Mesenchymal stem cell (in vitro differentiated cells and primary cell): ENCODE measurements at regions not wholly inside any gene's neighbourhood (a gene's known extent, or its start where the extent isn't known, plus 50 kb on each side); places are given as distances from the start of the nearest gene placed in this dataset.

Source experiments
- DNase-seq: peaks from one replicate; pipeline ENCODE4 v3.0.0-alpha.2; 2013
- H2AFZ ChIP-seq: one replicate; pipeline ENCODE4 v1.6.1; 2013; ENCODE audit warnings: low read depth, mild to moderate bottlenecking, control low read depth, inconsistent platforms, low read length, moderate library complexity
- H2AK5ac ChIP-seq: 2 replicates; pipeline ENCODE4 v1.6.1; 2013; ENCODE audit warnings: low read length, moderate library complexity, mild to moderate bottlenecking, inconsistent platforms; ENCODE audit not compliant: severe bottlenecking
- H2BK120ac ChIP-seq: one replicate; pipeline ENCODE4 v1.6.1; 2013; ENCODE audit warnings: low read depth, mild to moderate bottlenecking, inconsistent platforms, low read length, moderate library complexity
- H2BK12ac ChIP-seq, 2 experiments: one replicate each; pipeline ENCODE4 v1.6.1; 2013; ENCODE audit warnings: inconsistent platforms in 2 of 2, low read length in 2 of 2, mild to moderate bottlenecking in 2 of 2, moderate library complexity in 2 of 2, control low read depth in 1 of 2
- H2BK15ac ChIP-seq: one replicate; pipeline ENCODE4 v1.6.1; 2013; ENCODE audit warnings: mild to moderate bottlenecking, low read depth, inconsistent platforms; ENCODE audit not compliant: poor library complexity, severe bottlenecking
- H2BK5ac ChIP-seq: 2 replicates; pipeline ENCODE4 v1.6.1; 2013; ENCODE audit warnings: low read depth, mild to moderate bottlenecking, low read length, control low read depth, inconsistent platforms; ENCODE audit not compliant: poor library complexity, severe bottlenecking
- H3K14ac ChIP-seq, 2 experiments: one replicate each; pipeline ENCODE4 v1.6.1; 2013; ENCODE audit warnings: inconsistent platforms in 2 of 2, low read length in 2 of 2, control low read depth in 1 of 2, mild to moderate bottlenecking in 1 of 2, moderate library complexity in 1 of 2
- H3K18ac ChIP-seq, 2 experiments: one replicate each; pipeline ENCODE4 v1.6.1; 2013; ENCODE audit warnings: inconsistent platforms in 2 of 2, low read length in 2 of 2, control low read depth in 1 of 2, low read depth in 1 of 2, mild to moderate bottlenecking in 1 of 2
- H3K23ac ChIP-seq, 2 experiments: one replicate each; pipeline ENCODE4 v1.6.1; 2013; ENCODE audit warnings: inconsistent platforms in 2 of 2, low read length in 2 of 2, mild to moderate bottlenecking in 2 of 2, moderate library complexity in 2 of 2, control low read depth in 1 of 2
- H3K27ac ChIP-seq: 2 replicates; pipeline ENCODE4 v1.5.1; 2013; ENCODE audit warnings: mild to moderate bottlenecking, moderate library complexity, low read length, control low read depth, inconsistent platforms; ENCODE audit not compliant: poor library complexity, severe bottlenecking
- H3K27me3 ChIP-seq, 2 experiments: 2 replicates each; pipeline versions ENCODE4 v1.6.1 to v1.7.0; 2013; ENCODE audit warnings: low read length in 2 of 2, mild to moderate bottlenecking in 2 of 2, moderate library complexity in 2 of 2, control low read depth in 1 of 2, inconsistent platforms in 1 of 2; ENCODE audit not compliant: control insufficient read depth in 1 of 2, insufficient read depth in 1 of 2
- H3K36me3 ChIP-seq, 2 experiments: 2 replicates each; pipeline versions ENCODE4 v1.6.1 to v1.7.0; 2013; ENCODE audit warnings: low read length in 2 of 2, control low read depth in 1 of 2, inconsistent platforms in 1 of 2, low read depth in 1 of 2, mild to moderate bottlenecking in 1 of 2; ENCODE audit not compliant: insufficient read depth in 2 of 2, control insufficient read depth in 1 of 2
- H3K4ac ChIP-seq, 2 experiments: one replicate each; pipeline ENCODE4 v1.6.1; 2013; ENCODE audit warnings: inconsistent platforms in 2 of 2, low read length in 2 of 2, mild to moderate bottlenecking in 2 of 2, moderate library complexity in 2 of 2, control low read depth in 1 of 2, low read depth in 1 of 2
- H3K4me1 ChIP-seq: 2 replicates; pipeline ENCODE4 v1.6.1; 2013; ENCODE audit warnings: low read depth, low read length, control low read depth; ENCODE audit not compliant: control insufficient read depth, insufficient read depth
- H3K4me2 ChIP-seq: 2 replicates; pipeline ENCODE4 v1.6.1; 2013; ENCODE audit warnings: low read length, mild to moderate bottlenecking, inconsistent platforms; ENCODE audit not compliant: poor library complexity, severe bottlenecking
- H3K4me3 ChIP-seq, 2 experiments: 2 replicates each; pipeline versions ENCODE4 v1.5.1 to v1.7.0; 2013; ENCODE audit warnings: low read length in 2 of 2, mild to moderate bottlenecking in 2 of 2, control low read depth in 1 of 2, low read depth in 1 of 2; ENCODE audit not compliant: insufficient read depth in 1 of 2
- H3K79me1 ChIP-seq: replicated peaks from 2 replicates; pipeline ENCODE4 v1.6.1; 2013; ENCODE audit warnings: mild to moderate bottlenecking, control low read depth, low read length, inconsistent platforms; ENCODE audit not compliant: poor library complexity, severe bottlenecking
- H3K9ac ChIP-seq: 2 replicates; pipeline ENCODE4 v1.7.0; 2013; ENCODE audit warnings: mild to moderate bottlenecking, low read length, moderate library complexity
- H3K9me3 ChIP-seq: 2 replicates; pipeline ENCODE4 v1.7.0; 2013; ENCODE audit warnings: mild to moderate bottlenecking, low read length; ENCODE audit not compliant: control insufficient read depth
- H4K8ac ChIP-seq: one replicate; pipeline ENCODE4 v1.6.1; 2013; ENCODE audit warnings: inconsistent platforms, mild to moderate bottlenecking, low read length, moderate library complexity
- H4K91ac ChIP-seq: one replicate; pipeline ENCODE4 v1.6.1; 2013; ENCODE audit warnings: mild to moderate bottlenecking, low read length, inconsistent platforms
- WGBS: methylation state at CpG from one replicate; pipeline ENCODE4 v1.1.7; 2013; ENCODE audit warnings: mixed read lengths; 5-methylcytosine and 5-hydroxymethylcytosine counted together

DNA sequence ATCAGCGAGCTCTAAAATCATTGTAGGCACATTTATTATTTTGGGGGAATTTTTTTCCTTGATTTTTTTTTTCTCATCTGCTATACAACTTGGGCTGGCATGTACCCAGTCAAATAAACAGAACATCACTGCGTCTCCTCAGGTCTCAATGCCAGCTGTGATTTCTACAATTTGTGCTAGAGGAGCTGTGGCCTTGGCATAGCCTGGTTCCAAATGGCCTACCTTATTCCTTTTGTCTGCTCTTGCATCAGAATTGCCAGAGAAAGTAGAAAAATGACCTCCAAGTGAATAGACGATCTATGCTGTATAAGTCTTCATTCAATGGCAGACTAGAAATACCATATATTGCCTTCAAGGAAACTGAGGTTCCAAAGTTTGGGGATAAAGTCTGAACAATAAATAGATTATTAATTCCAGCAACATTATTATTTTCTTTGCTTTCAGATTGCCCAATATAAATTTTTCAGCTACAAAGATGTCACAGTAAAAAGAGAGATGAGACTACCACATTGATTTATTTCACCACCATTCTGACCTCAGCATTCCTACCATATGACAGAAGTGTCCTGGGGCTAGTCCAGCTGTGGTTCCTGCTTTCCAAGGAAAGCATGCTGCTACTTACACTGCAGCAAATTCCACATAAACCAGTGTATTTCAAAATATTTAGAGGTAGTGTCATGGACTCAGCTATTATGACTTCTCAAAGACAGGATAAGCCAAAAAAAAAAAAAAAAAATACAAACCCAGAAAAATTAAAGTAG, 493.9 kb upstream of the ZNF385D start:
- Histone ChIP-seq H2BK5ac (no peak overlapping the region), H3K14ac (no peak overlapping the region), H3K4me2 (no peak overlapping the region), H3K4me3 (no peak overlapping the region), H3K4me1 (peaks cover 2% of the 10 kb centered on the region), H2AK5ac (peak overlapping the region; percentile 99), H2BK120ac (no peak overlapping the region), H4K8ac (no peak overlapping the region), H3K79me1 (no peaks in the 10 kb centered on the region), H3K27me3 (peaks cover 0 to 27% of the 10 kb centered on the region in 2 experiments), H3K23ac (no peak overlapping the region), H4K91ac (no peak overlapping the region), H3K9me3 (no peaks in the 10 kb centered on the region), H3K27ac (peak overlapping the region; percentile 93), H3K9ac (no peak overlapping the region), H2BK12ac (peak overlapping the region in 1 of 2 experiments; percentile 66), H2AFZ (no peak overlapping the region), H3K4ac (no peak overlapping the region), H3K36me3 (no peaks in the 10 kb centered on the region), H2BK15ac (no peak overlapping the region), H3K18ac (peak overlapping the region in 1 of 2 experiments; percentile 83)
- DNase-seq = peak; percentile 88
- 61% methylated on average over 2 of the region's 3 CpGs for WGBS

DNA sequence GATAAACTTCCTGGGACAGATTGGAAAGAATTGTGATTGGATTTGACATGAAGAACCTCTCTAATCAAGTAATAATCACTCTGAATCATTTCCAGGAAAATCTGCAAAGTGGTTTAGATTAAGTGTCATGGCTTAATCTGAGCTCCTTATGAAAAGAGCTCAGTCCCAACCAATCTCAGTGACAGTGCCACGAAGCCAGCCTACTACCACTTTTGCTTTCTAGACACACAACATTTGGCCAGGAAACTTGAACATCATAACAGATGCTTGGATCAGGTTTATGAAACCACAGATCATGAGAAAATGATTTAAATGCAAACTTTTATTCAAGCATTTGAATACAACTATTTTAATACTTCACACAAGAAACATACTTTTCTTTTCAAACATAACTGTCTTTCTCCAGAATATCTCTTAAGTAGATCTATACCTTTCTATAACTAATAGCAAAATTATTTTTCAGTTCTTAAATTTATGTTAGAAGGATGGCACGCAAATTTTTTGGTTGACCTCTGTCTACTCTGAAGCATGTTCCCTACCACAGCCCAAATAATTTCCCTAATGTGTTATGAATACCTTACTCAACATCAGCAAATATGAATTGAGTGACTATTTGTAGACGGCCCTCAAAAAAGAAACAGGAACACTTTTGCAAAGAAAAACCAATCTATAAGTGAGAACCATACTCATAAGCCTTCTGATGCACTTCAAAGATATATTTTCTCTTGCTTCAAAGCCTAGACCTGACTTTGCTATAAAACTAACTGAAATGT, 495.0 kb upstream of the ZNF385D start:
- Histone ChIP-seq H2BK120ac (no peak overlapping the region), H2AK5ac (peak overlapping the region; percentile 35), H2BK12ac (no peak overlapping the region), H3K23ac (no peak overlapping the region), H3K27ac (peak overlapping the region; percentile 51), H2AFZ (no peak overlapping the region), H2BK5ac (peak overlapping the region; percentile 57), H3K79me1 (no peaks in the 10 kb centered on the region), H3K4ac (no peak overlapping the region), H4K8ac (no peak overlapping the region), H3K4me1 (peaks cover 2% of the 10 kb centered on the region), H4K91ac (no peak overlapping the region), H3K18ac (no peak overlapping the region), H3K14ac (no peak overlapping the region), H3K4me3 (no peak overlapping the region), H3K9me3 (no peaks in the 10 kb centered on the region), H3K27me3 (peaks cover 0 to 22% of the 10 kb centered on the region in 2 experiments), H3K9ac (no peak overlapping the region), H2BK15ac (no peak overlapping the region), H3K4me2 (no peak overlapping the region), H3K36me3 (no peaks in the 10 kb centered on the region)
- DNase-seq = peak; percentile 15
- 58% methylated on average over 3 of the region's 3 CpGs for WGBS

- no peak overlapping the region for H2AK5ac ChIP-seq
- H3K23ac ChIP-seq = no peak overlapping the region
- no peak overlapping the region for H2BK15ac ChIP-seq
- H3K9ac ChIP-seq = no peak overlapping the region
- no peak overlapping the region for H2BK120ac ChIP-seq
- no peaks in the 10 kb centered on the region for H3K79me1 ChIP-seq
- no peak overlapping the region for H2AFZ ChIP-seq
- H3K4me3 ChIP-seq = no peak overlapping the region
- no peak overlapping the region for H3K4me2 ChIP-seq
- no peak overlapping the region for H2BK5ac ChIP-seq
- no peak overlapping the region for H4K91ac ChIP-seq
- H2BK12ac ChIP-seq = no peak overlapping the region
- no peak overlapping the region for H3K4ac ChIP-seq
- peaks cover 1% of the 10 kb centered on the region for H3K4me1 ChIP-seq
- no peaks in the 10 kb centered on the region for H3K9me3 ChIP-seq
- no peak for DNase-seq
- H3K36me3 ChIP-seq = no peaks in the 10 kb centered on the region
- no peak overlapping the region for H3K18ac ChIP-seq
- H4K8ac ChIP-seq = no peak overlapping the region
- H3K14ac ChIP-seq = no peak overlapping the region
- peaks cover 0 to 15% of the 10 kb centered on the region in 2 experiments for H3K27me3 ChIP-seq
- H3K27ac ChIP-seq = no peak overlapping the region
These were observed 498.6 kb upstream of the ZNF385D start for GRCh38 chr3:22249658-22250057.

GRCh38 chr3:22257252-22257651, 506.2 kb upstream of the ZNF385D start:
- Histone ChIP-seq H3K27ac (no peak overlapping the region), H3K79me1 (no peaks in the 10 kb centered on the region), H2AK5ac (no peak overlapping the region), H2BK15ac (no peak overlapping the region), H4K8ac (no peak overlapping the region), H3K14ac (no peak overlapping the region), H2BK5ac (no peak overlapping the region), H2BK12ac (no peak overlapping the region), H2BK120ac (no peak overlapping the region), H2AFZ (no peak overlapping the region), H3K23ac (no peak overlapping the region), H3K4ac (no peak overlapping the region), H3K4me1 (no peaks in the 10 kb centered on the region), H3K27me3 (peaks cover 0 to 2% of the 10 kb centered on the region in 2 experiments), H3K9me3 (no peaks in the 10 kb centered on the region), H4K91ac (no peak overlapping the region), H3K4me3 (no peak overlapping the region), H3K4me2 (no peak overlapping the region), H3K18ac (no peak overlapping the region), H3K36me3 (no peaks in the 10 kb centered on the region), H3K9ac (no peak overlapping the region)
- WGBS = 94% methylated on average over 1 of the region's 2 CpGs
- no peak for DNase-seq
